Chondrocyte (in vitro differentiated cells): ENCODE measurements at regions not wholly inside any gene's neighbourhood (a gene's known extent, or its start where the extent isn't known, plus 50 kb on each side); places are given as distances from the start of the nearest gene placed in this dataset.

Source experiments
- DNase-seq: peaks from one replicate; pipeline ENCODE4 v3.0.0; 2021; ENCODE audit warnings: mixed read lengths, low spot score
- H3K27ac Mint-ChIP-seq: one replicate; pipeline ENCODE4 v1.8.0; 2021; ENCODE audit warnings: mild to moderate bottlenecking, moderate library complexity, mixed read lengths; ENCODE audit not compliant: unreplicated experiment
- H3K27me3 Mint-ChIP-seq: 2 replicates; pipeline ENCODE4 v1.8.0; 2021; ENCODE audit warnings: low read depth, mixed read lengths
- H3K36me3 Mint-ChIP-seq: 2 replicates; pipeline ENCODE4 v1.8.0; 2021; ENCODE audit warnings: low read depth, mixed read lengths
- H3K4me1 Mint-ChIP-seq: 2 replicates; pipeline ENCODE4 v1.8.0; 2021; ENCODE audit warnings: low read depth, mild to moderate bottlenecking, mixed read lengths
- H3K4me3 Mint-ChIP-seq: one replicate; pipeline ENCODE4 v1.8.0; 2021; ENCODE audit warnings: mild to moderate bottlenecking, moderate library complexity, mixed read lengths; ENCODE audit not compliant: unreplicated experiment
- H3K9me3 Mint-ChIP-seq: 2 replicates; pipeline ENCODE4 v1.8.0; 2021; ENCODE audit warnings: low read depth, mixed read lengths
- CTCF ChIP-seq: fragments of 200-600 bp; sonication (generic); IDR thresholded peaks from 2 replicates; pipeline ENCODE4 v1.5.0; 2021; ENCODE audit warnings: antibody characterized with exemption, mild to moderate bottlenecking, moderate library complexity

GRCh38 chr2:221293949-221294742 is 278.0 kb downstream of the EPHA4 start:
- Mint-ChIP-seq H3K27me3 (no peaks in the 10 kb centered on the region), H3K36me3 (no peaks in the 10 kb centered on the region), H3K27ac (no peak overlapping the region), H3K9me3 (no peaks in the 10 kb centered on the region), H3K4me3 (no peak overlapping the region), H3K4me1 (no peaks in the 10 kb centered on the region)
- no peak for TF ChIP-seq CTCF
- no peak for DNase-seq

- no peaks in the 10 kb centered on the region for H3K4me1 Mint-ChIP-seq
- H3K4me3 Mint-ChIP-seq: no peak overlapping the region
- H3K36me3 Mint-ChIP-seq: no peaks in the 10 kb centered on the region
- no peak for DNase-seq
- TF ChIP-seq CTCF: no peak
- no peaks in the 10 kb centered on the region for H3K9me3 Mint-ChIP-seq
- H3K27ac Mint-ChIP-seq: no peak overlapping the region
- no peaks in the 10 kb centered on the region for H3K27me3 Mint-ChIP-seq
Observed at GRCh38 chr2:221304916-221305315, 267.2 kb downstream of the EPHA4 start.

- H3K4me1 Mint-ChIP-seq: no peaks in the 10 kb centered on the region
- H3K9me3 Mint-ChIP-seq: no peaks in the 10 kb centered on the region
- no peaks in the 10 kb centered on the region for H3K27me3 Mint-ChIP-seq
- TF ChIP-seq CTCF: no peak
- no peak for DNase-seq
- no peak overlapping the region for H3K27ac Mint-ChIP-seq
- H3K36me3 Mint-ChIP-seq: no peaks in the 10 kb centered on the region
- H3K4me3 Mint-ChIP-seq: no peak overlapping the region
Observed at GRCh38 chr2:221308507-221309066, 263.5 kb downstream of the EPHA4 start.

GRCh38 chr2:221309892-221310583 is 262.1 kb downstream of the EPHA4 start:
- no peaks in the 10 kb centered on the region for H3K4me1 Mint-ChIP-seq
- H3K9me3 Mint-ChIP-seq: no peaks in the 10 kb centered on the region
- no peak for TF ChIP-seq CTCF
- no peaks in the 10 kb centered on the region for H3K27me3 Mint-ChIP-seq
- H3K27ac Mint-ChIP-seq: no peak overlapping the region
- H3K36me3 Mint-ChIP-seq: no peaks in the 10 kb centered on the region
- no peak for DNase-seq
- no peak overlapping the region for H3K4me3 Mint-ChIP-seq

- no peak for TF ChIP-seq CTCF
- Mint-ChIP-seq H3K4me1 (no peaks in the 10 kb centered on the region), H3K9me3 (no peaks in the 10 kb centered on the region), H3K4me3 (no peak overlapping the region), H3K27me3 (no peaks in the 10 kb centered on the region), H3K27ac (no peak overlapping the region), H3K36me3 (no peaks in the 10 kb centered on the region)
- no peak for DNase-seq
Observed at GRCh38 chr2:221310730-221311129, 261.4 kb downstream of the EPHA4 start.
